Hepatocyte (in vitro differentiated cells): ENCODE measurements at regions not wholly inside any gene's neighbourhood (a gene's known extent, or its start where the extent isn't known, plus 50 kb on each side); places are given as distances from the start of the nearest gene placed in this dataset.
"Not testable (repeated sequence)": the region's sequence is repeated elsewhere in the genome, so short reads cannot be mapped to it uniquely, and the experiment has no call there.

Experiments
- DNase-seq: peaks from one replicate; pipeline ENCODE4 v3.0.0-alpha.2; 2016; ENCODE audit warnings: low spot score
- H2AFZ ChIP-seq: fragments of 200-600 bp; sonication (generic); 2 replicates; pipeline ENCODE4 v1.6.0; 2016; ENCODE audit warnings: antibody characterized with exemption, mild to moderate bottlenecking
- H3K27ac ChIP-seq: fragments of 200-600 bp; sonication (generic); 2 replicates; pipeline ENCODE4 v1.5.1; 2016; ENCODE audit warnings: mild to moderate bottlenecking
- H3K27me3 ChIP-seq: fragments of 200-600 bp; sonication (generic); 2 replicates; pipeline ENCODE4 v1.6.1; 2016
- H3K36me3 ChIP-seq: fragments of 200-600 bp; sonication (generic); replicated peaks from 2 replicates; pipeline ENCODE4 v1.5.1; 2016; ENCODE audit warnings: low read depth; ENCODE audit not compliant: insufficient read depth
- H3K4me1 ChIP-seq: fragments of 200-600 bp; sonication (generic); 2 replicates; pipeline ENCODE4 v1.5.1; 2016; ENCODE audit warnings: mild to moderate bottlenecking, moderate library complexity; ENCODE audit not compliant: insufficient read depth
- H3K4me2 ChIP-seq: fragments of 200-600 bp; sonication (generic); 2 replicates; pipeline ENCODE4 v1.6.0; 2016
- H3K4me3 ChIP-seq: fragments of 200-600 bp; sonication (generic); 2 replicates; pipeline ENCODE4 v1.5.1; 2016; ENCODE audit warnings: mild to moderate bottlenecking
- H3K79me2 ChIP-seq: fragments of 200-600 bp; sonication (generic); 2 replicates; pipeline ENCODE4 v1.6.0; 2017; ENCODE audit warnings: mild to moderate bottlenecking
- H3K9me2 ChIP-seq: fragments of 200-600 bp; sonication (generic); replicated peaks from 2 replicates; pipeline ENCODE4 v1.6.0; 2017; ENCODE audit warnings: mild to moderate bottlenecking; ENCODE audit not compliant: insufficient read depth
- H3K9me3 ChIP-seq: fragments of 200-600 bp; sonication (generic); 2 replicates; pipeline ENCODE4 v1.5.1; 2016; ENCODE audit warnings: low read depth, mild to moderate bottlenecking
- H4K20me1 ChIP-seq: fragments of 200-600 bp; sonication (generic); 2 replicates; pipeline ENCODE4 v1.6.0; 2016; ENCODE audit warnings: mild to moderate bottlenecking; ENCODE audit not compliant: insufficient read depth, poor library complexity, severe bottlenecking
- WGBS: methylation state at CpG from one replicate; pipeline ENCODE4 v1.1.6; 2016; ENCODE audit warnings: low lambda C conversion rate; ENCODE audit errors: missing lambda C conversion rate; 5-methylcytosine and 5-hydroxymethylcytosine counted together
- TF ChIP-seq, protein P1 (sequence below): fragments of 200-600 bp; sonication (generic); IDR thresholded peaks from 2 replicates; pipeline ENCODE4 v1.5.1; 2016; ENCODE audit warnings: antibody characterized with exemption, mild to moderate bottlenecking; ENCODE audit not compliant: poor library complexity

GRCh38 chr9:40173316-40173715 is 817.8 kb downstream of the SPATA31A1 start:
- H4K20me1 ChIP-seq, H3K4me1 ChIP-seq, H3K9me3 ChIP-seq, H3K9me2 ChIP-seq, H3K36me3 ChIP-seq, H3K79me2 ChIP-seq, DNase-seq, H3K27me3 ChIP-seq, H3K4me3 ChIP-seq, H2AFZ ChIP-seq, H3K27ac ChIP-seq, H3K4me2 ChIP-seq: not testable (repeated sequence)
- 84% methylated on average over 2 of the region's 4 CpGs for WGBS

DNA sequence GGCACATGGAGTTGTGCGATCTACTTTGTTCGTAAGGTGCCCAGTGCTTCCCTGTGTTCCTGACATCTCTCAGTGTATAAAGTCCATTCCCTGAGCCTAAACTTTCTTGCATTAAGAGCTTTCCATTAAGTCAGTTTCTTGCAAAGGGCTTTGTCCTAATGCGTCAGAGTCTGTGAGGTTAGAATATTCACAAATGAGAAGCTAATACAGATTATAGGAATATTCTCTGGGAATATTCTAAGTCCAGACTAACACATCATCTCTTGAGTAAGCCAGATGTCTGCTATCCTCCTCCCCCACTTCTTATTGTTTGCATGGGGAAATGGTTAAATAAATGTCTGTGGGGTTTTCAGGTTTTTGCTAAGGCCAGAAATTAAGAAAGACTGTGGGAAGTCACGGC is 818.6 kb downstream of the SPATA31A1 start:
- H3K79me2 ChIP-seq, H3K9me3 ChIP-seq, H3K4me2 ChIP-seq, H3K27me3 ChIP-seq, H3K4me1 ChIP-seq, H4K20me1 ChIP-seq, H2AFZ ChIP-seq, DNase-seq, H3K4me3 ChIP-seq, H3K36me3 ChIP-seq, H3K27ac ChIP-seq, H3K9me2 ChIP-seq: not testable (repeated sequence)
- WGBS = 78% methylated on average over 1 of the region's 4 CpGs

GRCh38 chr9:40177403-40177802 is 821.9 kb downstream of the SPATA31A1 start:
- not testable (repeated sequence) for H3K9me3 ChIP-seq, H3K4me1 ChIP-seq, H3K4me3 ChIP-seq, H3K36me3 ChIP-seq, H3K27me3 ChIP-seq, H3K27ac ChIP-seq, H3K9me2 ChIP-seq, H4K20me1 ChIP-seq, H2AFZ ChIP-seq, H3K79me2 ChIP-seq
- peak overlapping the region; percentile 41 for H3K4me2 ChIP-seq
- WGBS = 47% methylated on average over 22 of the region's 23 CpGs
- TF ChIP-seq, protein P1, sequence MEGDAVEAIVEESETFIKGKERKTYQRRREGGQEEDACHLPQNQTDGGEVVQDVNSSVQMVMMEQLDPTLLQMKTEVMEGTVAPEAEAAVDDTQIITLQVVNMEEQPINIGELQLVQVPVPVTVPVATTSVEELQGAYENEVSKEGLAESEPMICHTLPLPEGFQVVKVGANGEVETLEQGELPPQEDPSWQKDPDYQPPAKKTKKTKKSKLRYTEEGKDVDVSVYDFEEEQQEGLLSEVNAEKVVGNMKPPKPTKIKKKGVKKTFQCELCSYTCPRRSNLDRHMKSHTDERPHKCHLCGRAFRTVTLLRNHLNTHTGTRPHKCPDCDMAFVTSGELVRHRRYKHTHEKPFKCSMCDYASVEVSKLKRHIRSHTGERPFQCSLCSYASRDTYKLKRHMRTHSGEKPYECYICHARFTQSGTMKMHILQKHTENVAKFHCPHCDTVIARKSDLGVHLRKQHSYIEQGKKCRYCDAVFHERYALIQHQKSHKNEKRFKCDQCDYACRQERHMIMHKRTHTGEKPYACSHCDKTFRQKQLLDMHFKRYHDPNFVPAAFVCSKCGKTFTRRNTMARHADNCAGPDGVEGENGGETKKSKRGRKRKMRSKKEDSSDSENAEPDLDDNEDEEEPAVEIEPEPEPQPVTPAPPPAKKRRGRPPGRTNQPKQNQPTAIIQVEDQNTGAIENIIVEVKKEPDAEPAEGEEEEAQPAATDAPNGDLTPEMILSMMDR = peak; percentile 9
- peak; percentile 19 for DNase-seq

DNA sequence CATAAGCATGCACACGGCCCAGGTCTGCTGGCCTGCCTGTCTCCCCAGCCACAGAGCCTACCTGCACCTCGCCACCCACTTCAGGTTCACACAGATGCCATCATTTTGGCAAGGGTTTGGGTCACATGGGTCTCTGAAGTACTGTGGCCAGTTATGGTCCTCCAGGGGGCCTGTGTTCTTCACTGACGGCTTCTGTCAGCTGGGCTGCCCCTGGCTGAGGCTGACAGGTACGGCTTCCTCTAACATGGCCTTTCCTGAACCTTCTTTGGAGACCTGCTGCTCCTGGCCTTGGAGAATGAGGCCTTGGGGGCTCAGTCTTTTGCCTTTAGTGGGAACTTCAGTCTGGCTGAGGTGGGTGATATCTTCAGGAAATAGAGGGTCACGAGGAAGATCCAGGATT is 835.9 kb downstream of the SPATA31A1 start:
- H2AFZ ChIP-seq, H3K36me3 ChIP-seq, H3K9me2 ChIP-seq, H3K79me2 ChIP-seq, H3K4me3 ChIP-seq, H3K4me1 ChIP-seq, H4K20me1 ChIP-seq, H3K9me3 ChIP-seq, DNase-seq, H3K27me3 ChIP-seq, H3K27ac ChIP-seq, H3K4me2 ChIP-seq: not testable (repeated sequence)
- 56% methylated on average over 2 of the region's 5 CpGs for WGBS

GRCh38 chr9:40192162-40192561 is 836.7 kb downstream of the SPATA31A1 start:
- not testable (repeated sequence) for H3K79me2 ChIP-seq, H2AFZ ChIP-seq, H3K9me3 ChIP-seq, H3K4me3 ChIP-seq, H4K20me1 ChIP-seq, H3K27me3 ChIP-seq, DNase-seq, H3K27ac ChIP-seq, H3K4me2 ChIP-seq, H3K9me2 ChIP-seq, H3K4me1 ChIP-seq, H3K36me3 ChIP-seq
- WGBS = 0% methylated on average over 1 of the region's 2 CpGs

GRCh38 chr9:40196165-40196714 is 840.8 kb downstream of the SPATA31A1 start:
- not testable (repeated sequence) for DNase-seq, H3K4me3 ChIP-seq
- WGBS = 66% methylated on average over 15 of the region's 15 CpGs

DNA sequence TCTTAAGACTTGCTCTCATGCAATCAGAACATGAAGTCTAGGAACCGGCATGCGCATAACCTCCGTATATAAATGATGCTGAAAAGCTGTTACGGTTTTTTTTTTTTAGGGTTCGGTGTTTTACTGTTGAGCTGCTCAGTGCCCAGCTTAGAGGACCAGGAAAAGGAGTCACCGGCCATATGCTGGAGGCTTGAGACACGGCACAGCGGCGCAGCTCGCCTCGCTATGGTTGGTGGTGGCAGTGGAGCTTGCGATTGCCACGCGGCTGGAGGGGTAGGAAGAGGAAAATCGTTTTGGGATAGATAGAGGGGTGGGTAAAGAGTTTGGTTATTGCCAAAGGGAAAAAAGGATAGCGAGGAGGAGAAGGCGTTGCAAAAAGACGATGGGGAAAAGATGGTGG is 841.3 kb downstream of the SPATA31A1 start:
- 98% methylated on average over 8 of the region's 18 CpGs for WGBS
- not testable (repeated sequence) for H3K4me3 ChIP-seq, H3K4me1 ChIP-seq, H3K27me3 ChIP-seq, H3K9me3 ChIP-seq, H2AFZ ChIP-seq, H3K36me3 ChIP-seq, H3K79me2 ChIP-seq, H3K27ac ChIP-seq, H3K9me2 ChIP-seq, DNase-seq, H4K20me1 ChIP-seq, H3K4me2 ChIP-seq

More at GRCh38 chr9:40196165-40196714, 840.8 kb downstream of the SPATA31A1 start:
- H3K79me2 ChIP-seq, H3K9me2 ChIP-seq, H3K27ac ChIP-seq, H3K4me1 ChIP-seq, H3K9me3 ChIP-seq, H4K20me1 ChIP-seq, H3K4me2 ChIP-seq, H2AFZ ChIP-seq, H3K36me3 ChIP-seq, H3K27me3 ChIP-seq: not testable (repeated sequence)

DNA sequence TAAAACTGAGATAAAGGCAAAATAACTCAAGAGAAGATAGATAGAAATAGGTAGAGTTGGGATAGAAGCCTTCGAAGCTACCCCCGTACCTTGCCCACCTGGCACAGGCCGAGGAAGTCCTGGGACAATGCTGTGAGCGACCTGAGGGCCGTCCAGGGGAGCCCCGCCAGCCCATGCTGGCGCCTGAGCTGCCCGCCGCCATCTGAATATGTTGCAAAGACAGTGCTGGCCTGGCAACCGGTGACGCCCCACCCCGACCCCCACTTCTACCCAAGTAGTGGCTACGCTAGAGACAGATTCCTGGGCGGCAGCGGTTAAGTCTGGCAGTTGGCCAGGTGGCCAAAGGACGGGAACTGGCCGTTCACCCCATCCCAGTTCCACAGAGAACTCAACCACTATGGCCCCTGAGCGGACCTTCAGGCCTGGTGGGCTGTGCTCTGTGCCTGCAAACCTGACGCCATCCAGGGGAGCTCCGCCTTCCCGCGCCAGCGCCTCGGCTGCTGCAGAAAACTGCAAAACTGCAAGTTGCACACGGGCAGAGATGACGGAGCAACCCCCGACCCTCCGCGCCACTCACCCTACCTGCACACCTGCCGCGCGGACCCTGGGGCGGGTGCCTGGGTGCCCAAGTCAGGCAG is 866.2 kb downstream of the SPATA31A1 start:
- H3K9me2 ChIP-seq, H3K9me3 ChIP-seq: not testable (repeated sequence)
- no CpG with 5 or more reads among the region's 33 CpGs for WGBS

More for the DNA sequence above, 866.2 kb downstream of the SPATA31A1 start:
- not testable (repeated sequence) for H3K79me2 ChIP-seq, H4K20me1 ChIP-seq, H3K27me3 ChIP-seq, H3K36me3 ChIP-seq, H3K27ac ChIP-seq, DNase-seq, H2AFZ ChIP-seq, H3K4me3 ChIP-seq, H3K4me1 ChIP-seq, H3K4me2 ChIP-seq
